Right lobe of liver (tissue), 6 donors: ENCODE measurements at regions not wholly inside any gene's neighbourhood (a gene's known extent, or its start where the extent isn't known, plus 50 kb on each side); places are given as distances from the start of the nearest gene placed in this dataset.

Source experiments
- ATAC-seq, 4 donors: fragments of 200-7000 bp; cut with Tn5 transposase; one replicate each; pipeline ENCODE4 v1.9.1; 2020; ENCODE audit warnings: mild to moderate bottlenecking in 4 of 4, moderate library complexity in 4 of 4
- DNase-seq, 3 donors: peaks; one replicate each; pipeline ENCODE4 v3.0.0-alpha.2; 2020
- H3K27ac ChIP-seq, 3 donors: fragments of 200-600 bp; one replicate each; pipeline ENCODE4 v1.8.0; 2022
- H3K27me3 ChIP-seq, 2 donors: fragments of 200-600 bp; one replicate each; pipeline ENCODE4 v1.8.0; 2022
- H3K36me3 ChIP-seq, 4 donors: fragments of 200-600 bp; sonication (generic) in 1 of 4; one replicate each; pipeline versions ENCODE4 v1.5.1 to v1.8.0; 2017 to 2022; ENCODE audit warnings: control low read depth in 1 of 4
- H3K4me1 ChIP-seq, 4 donors: fragments of 200-600 bp; sonication (generic) in 1 of 4; one replicate each; pipeline versions ENCODE4 v1.5.1 to v1.8.0; 2017 to 2022; ENCODE audit warnings: control low read depth in 1 of 4
- H3K4me3 ChIP-seq, 3 donors: fragments of 200-600 bp; one replicate each; pipeline ENCODE4 v1.8.0; 2022
- H3K9me3 ChIP-seq, 4 donors: fragments of 200-600 bp; sonication (generic) in 1 of 4; one replicate each; pipeline versions ENCODE4 v1.5.1 to v1.8.0; 2017 to 2022; ENCODE audit warnings: control low read depth in 1 of 4
- CTCF ChIP-seq, 4 donors: fragments of 200-600 bp in 3 of 4; fragments of 450-650 bp in 1 of 4; IDR thresholded peaks; one replicate each; pipeline versions ENCODE4 v1.5.1 to v1.8.0; 2016 to 2022; ENCODE audit warnings: antibody characterized with exemption in 4 of 4, mild to moderate bottlenecking in 2 of 4
- POLR2A ChIP-seq: fragments of 450-650 bp; IDR thresholded peaks from one replicate; pipeline ENCODE4 v1.6.1; 2017; ENCODE audit warnings: antibody characterized with exemption, mild to moderate bottlenecking
- WGBS: methylation state at CpG from one replicate; pipeline ENCODE4 v1.1.6; 2018; ENCODE audit warnings: low coverage, low lambda C conversion rate; ENCODE audit not compliant: insufficient coverage; ENCODE audit errors: missing lambda C conversion rate; 5-methylcytosine and 5-hydroxymethylcytosine counted together
- intact Hi-C, 2 donors: fragments of 100-400 bp; cut with DNase I; formaldehyde crosslinking; loops; one replicate each; pipeline versions ENCODE4 v1.11.2 to v1.14.1; 2022
- donor health status: DM: no; HTN: yes; CAD: no.
- donor health status: DM: no; HTN: no; CAD: no.
- donor health status: DM: no; HTN: no; CAD: no.
- donor health status: DM: no; HTN: yes; CAD: no.
- donor health status: DM: no; HTN: yes; CAD: no.

DNA sequence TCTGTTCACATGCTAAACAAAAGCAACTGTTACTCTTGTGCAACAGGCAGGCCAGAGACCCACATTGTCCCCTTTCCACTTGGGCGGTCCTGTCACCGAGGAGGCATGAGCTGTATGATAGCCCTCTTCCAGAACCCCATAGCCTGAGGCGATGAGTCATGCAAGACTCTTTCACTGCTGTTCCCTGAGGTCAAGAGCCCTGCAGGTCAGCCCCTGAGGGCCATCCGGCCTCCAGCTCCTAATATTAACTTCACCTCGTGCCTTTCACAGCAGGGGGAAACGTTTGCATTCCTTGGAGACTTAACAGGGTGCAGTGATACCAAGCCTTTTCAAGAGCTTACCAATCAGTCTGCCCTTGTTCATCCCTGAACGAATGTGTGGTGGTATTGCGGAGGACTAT lies 253.3 kb upstream of the ECI2 start:
- Histone ChIP-seq H3K36me3 (no peaks in the 10 kb centered on the region), H3K4me3 (no peak overlapping the region), H3K27ac (no peak overlapping the region), H3K9me3 (peaks cover 0 to 5% (median 0%) of the 10 kb centered on the region in 4 donors), H3K4me1 (no peaks in the 10 kb centered on the region), H3K27me3 (no peaks in the 10 kb centered on the region)
- no peak for ATAC-seq
- intact Hi-C loops = no loop called here
- 11% methylated on average over 3 of the region's 8 CpGs for WGBS
- DNase-seq = no peak
- TF ChIP-seq POLR2A (no peak), CTCF (IDR thresholded peaks at IDR 0.05) (no peak)

- intact Hi-C loops = no loop called here
- Histone ChIP-seq H3K27me3 (no peaks in the 10 kb centered on the region), H3K4me1 (no peaks in the 10 kb centered on the region), H3K36me3 (no peaks in the 10 kb centered on the region), H3K4me3 (no peak overlapping the region), H3K27ac (no peak overlapping the region), H3K9me3 (peaks cover 0 to 5% (median 0%) of the 10 kb centered on the region in 4 donors)
- ATAC-seq (no peak), DNase-seq (no peak)
- TF ChIP-seq CTCF (IDR thresholded peaks at IDR 0.05) = no peak
- no peak for TF ChIP-seq POLR2A
- 51% methylated on average over 6 of the region's 6 CpGs for WGBS
Observed at GRCh38 chr6:4384656-4385055, 249.3 kb upstream of the ECI2 start.

GRCh38 chr6:4383910-4384638 lies 248.7 kb upstream of the ECI2 start:
- intact Hi-C loops = no loop called here
- no peak for ATAC-seq
- peaks cover 0 to 5% (median 0%) of the 10 kb centered on the region in 4 donors for H3K9me3 ChIP-seq
- DNase-seq = no peak
- no peaks in the 10 kb centered on the region for H3K36me3 ChIP-seq
- H3K27me3 ChIP-seq = no peaks in the 10 kb centered on the region
- H3K4me3 ChIP-seq = no peak overlapping the region
- H3K4me1 ChIP-seq = no peaks in the 10 kb centered on the region
- TF ChIP-seq CTCF (IDR thresholded peaks at IDR 0.05) (no peak), POLR2A (no peak)
- WGBS = 60% methylated on average over 11 of the region's 11 CpGs
- no peak overlapping the region for H3K27ac ChIP-seq

DNA sequence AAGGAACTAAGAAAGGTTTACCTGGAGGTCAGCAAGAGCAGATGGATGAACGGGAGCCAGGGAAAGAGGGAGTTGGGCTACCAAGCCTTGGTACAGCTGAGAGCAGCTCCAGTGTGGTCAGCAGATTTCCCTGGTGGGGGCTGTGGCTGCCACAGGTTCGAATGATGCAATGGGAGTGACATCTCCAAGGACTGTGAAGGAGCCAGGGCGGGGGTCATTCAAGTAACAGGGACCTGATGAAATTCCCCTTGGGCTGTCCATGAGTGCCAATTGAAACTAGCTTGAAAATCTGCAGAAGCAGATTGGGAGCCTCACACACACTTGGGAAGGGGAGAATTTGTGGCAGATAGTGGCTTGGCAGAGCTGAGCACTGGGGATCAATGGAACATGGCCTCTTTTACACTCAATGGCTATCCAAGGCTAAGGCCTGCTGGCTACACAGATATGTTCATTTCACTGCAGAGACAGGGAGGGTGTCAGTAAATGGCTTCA lies 247.0 kb upstream of the ECI2 start:
- Histone ChIP-seq H3K27ac (no peak overlapping the region), H3K9me3 (peaks cover 0 to 5% (median 0%) of the 10 kb centered on the region in 4 donors), H3K4me3 (no peak overlapping the region), H3K27me3 (no peaks in the 10 kb centered on the region), H3K36me3 (no peaks in the 10 kb centered on the region), H3K4me1 (no peaks in the 10 kb centered on the region)
- WGBS = 38% methylated on average over 2 of the region's 3 CpGs
- TF ChIP-seq CTCF (IDR thresholded peaks at IDR 0.05) = no peak
- no peak for TF ChIP-seq POLR2A
- intact Hi-C loops = no loop called here
- no peak for DNase-seq
- no peak for ATAC-seq
